ENCODE measurements at regions not wholly inside any gene's neighbourhood (a gene's known extent, or its start where the extent isn't known, plus 50 kb on each side); places are given as distances from the start of the nearest gene placed in this dataset.

DNA sequence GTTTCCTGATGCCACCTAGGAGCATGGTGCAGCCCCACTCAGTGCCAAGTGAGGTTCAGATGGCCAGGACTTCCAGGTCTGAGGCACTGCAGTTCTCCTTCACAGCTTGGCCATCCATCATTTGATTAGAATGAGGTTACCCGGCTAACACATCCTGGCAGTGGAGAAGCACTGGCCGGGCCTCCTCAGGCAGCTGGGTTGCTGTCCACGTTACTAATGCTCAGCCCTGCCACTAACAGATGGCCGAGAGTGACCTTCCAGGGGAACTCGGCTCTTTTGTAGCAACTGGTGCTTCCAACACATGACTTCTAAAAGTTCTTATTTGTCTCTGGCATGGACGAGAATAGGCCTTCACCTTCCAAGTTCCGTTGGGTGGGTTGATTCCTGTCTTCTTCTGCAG is 204.6 kb upstream of the CFAP20DC start:
- TF ChIP-seq, protein P1, sequence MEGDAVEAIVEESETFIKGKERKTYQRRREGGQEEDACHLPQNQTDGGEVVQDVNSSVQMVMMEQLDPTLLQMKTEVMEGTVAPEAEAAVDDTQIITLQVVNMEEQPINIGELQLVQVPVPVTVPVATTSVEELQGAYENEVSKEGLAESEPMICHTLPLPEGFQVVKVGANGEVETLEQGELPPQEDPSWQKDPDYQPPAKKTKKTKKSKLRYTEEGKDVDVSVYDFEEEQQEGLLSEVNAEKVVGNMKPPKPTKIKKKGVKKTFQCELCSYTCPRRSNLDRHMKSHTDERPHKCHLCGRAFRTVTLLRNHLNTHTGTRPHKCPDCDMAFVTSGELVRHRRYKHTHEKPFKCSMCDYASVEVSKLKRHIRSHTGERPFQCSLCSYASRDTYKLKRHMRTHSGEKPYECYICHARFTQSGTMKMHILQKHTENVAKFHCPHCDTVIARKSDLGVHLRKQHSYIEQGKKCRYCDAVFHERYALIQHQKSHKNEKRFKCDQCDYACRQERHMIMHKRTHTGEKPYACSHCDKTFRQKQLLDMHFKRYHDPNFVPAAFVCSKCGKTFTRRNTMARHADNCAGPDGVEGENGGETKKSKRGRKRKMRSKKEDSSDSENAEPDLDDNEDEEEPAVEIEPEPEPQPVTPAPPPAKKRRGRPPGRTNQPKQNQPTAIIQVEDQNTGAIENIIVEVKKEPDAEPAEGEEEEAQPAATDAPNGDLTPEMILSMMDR (IDR thresholded peaks at IDR 0.05), result no peak
- TF ChIP-seq POLR2AphosphoS5 (IDR thresholded peaks at IDR 0.05) (no peak), POLR2A (IDR thresholded peaks at IDR 0.05) (no peak)
